ENCODE measurements at regions not wholly inside any gene's neighbourhood (a gene's known extent, or its start where the extent isn't known, plus 50 kb on each side); places are given as distances from the start of the nearest gene placed in this dataset.
"Not testable (repeated sequence)": the region's sequence is repeated elsewhere in the genome, so short reads cannot be mapped to it uniquely, and the experiment has no call there.

DNA sequence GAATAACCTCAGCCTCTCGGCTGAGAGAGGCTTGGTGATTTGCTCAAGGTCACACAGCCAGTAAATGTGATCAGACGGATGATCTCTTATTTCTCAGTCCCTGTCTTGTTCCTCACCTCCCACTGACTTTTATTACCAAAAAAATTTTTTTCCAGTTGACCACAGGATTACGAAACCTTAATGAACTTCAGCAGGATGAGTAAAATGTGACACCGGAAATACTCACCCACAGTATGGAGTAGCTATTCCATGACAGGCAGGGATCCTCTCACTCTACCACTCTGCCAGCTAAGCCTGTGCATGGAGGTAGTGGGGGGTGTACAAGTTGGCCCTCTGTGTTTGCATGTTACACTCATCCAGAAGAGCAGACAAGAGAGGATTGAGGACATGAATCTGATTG lies 916.4 kb downstream of the UQCRFS1 start:
- no peak for DNase-seq (ENCODE audit: low spot score)

- not testable (repeated sequence) for DNase-seq (ENCODE audit: low spot score)
Measured at GRCh38 chr19:28294975-28295374, 918.0 kb downstream of the UQCRFS1 start.

DNA sequence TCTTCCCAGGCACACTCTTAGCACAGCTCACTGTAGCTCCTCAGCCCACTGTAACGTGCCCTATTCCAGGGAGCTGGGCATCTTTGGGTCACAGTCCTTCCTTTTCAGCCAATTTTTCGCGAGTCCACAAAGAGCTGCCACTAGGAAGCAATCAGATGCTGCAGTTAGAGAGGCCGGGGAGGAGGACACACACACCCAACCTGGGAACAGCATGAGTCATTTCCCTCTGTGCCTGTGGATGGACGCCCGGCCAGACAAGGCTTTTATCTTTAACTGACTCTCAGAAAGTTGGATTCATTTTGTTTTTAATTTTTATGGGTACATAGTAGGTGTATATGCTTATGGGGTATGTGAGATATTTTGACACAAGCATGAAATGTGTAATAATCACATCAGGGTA lies 918.6 kb downstream of the UQCRFS1 start:
- DNase-seq (ENCODE audit: low spot score) = no peak

GRCh38 chr19:28293685-28294084 lies 919.3 kb downstream of the UQCRFS1 start:
- DNase-seq (ENCODE audit: low spot score) = no peak

- DNase-seq (ENCODE audit: low spot score) = no peak
Measured at GRCh38 chr19:28292822-28293500, 920.0 kb downstream of the UQCRFS1 start.

- DNase-seq (ENCODE audit: low spot score) = no peak
Measured at GRCh38 chr19:28291874-28292273, 921.1 kb downstream of the UQCRFS1 start.

DNA sequence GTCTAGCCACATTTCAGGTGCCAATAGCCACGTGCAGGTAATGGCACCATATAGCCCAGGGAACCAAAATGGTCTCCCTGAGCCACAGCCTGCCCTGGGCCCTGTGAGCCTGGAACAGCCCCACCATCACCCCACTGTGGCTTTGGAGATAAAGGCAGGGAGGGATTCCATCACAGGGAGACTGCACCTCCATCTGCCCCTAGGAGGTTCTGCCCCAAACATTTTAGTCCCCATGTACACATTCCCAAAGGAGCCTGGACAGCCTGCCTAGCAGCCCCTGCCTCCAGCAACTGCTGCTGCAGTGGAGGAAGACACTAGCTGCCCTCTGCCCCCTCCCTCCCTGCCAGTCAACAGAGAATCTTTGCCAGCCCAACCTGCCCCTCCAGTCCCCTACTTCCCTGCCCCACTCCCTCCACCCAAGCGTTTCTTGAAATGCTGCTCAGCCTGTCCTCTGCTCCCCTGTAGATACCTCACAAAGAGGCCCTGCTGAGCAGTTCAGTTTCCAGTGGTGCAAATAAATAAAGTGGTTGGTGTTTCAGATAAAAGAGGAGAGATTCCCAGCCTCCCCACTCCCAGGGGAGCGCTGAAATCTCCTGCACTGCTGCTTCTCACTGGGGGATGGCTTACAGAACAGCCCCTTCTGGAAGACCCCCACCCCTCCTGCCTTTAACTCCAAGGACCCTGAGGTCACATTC lies 921.8 kb downstream of the UQCRFS1 start:
- no peak for DNase-seq (ENCODE audit: low spot score)

GRCh38 chr19:28289295-28290063 lies 923.5 kb downstream of the UQCRFS1 start:
- DNase-seq (ENCODE audit: low spot score) = peak; percentile 34

DNA sequence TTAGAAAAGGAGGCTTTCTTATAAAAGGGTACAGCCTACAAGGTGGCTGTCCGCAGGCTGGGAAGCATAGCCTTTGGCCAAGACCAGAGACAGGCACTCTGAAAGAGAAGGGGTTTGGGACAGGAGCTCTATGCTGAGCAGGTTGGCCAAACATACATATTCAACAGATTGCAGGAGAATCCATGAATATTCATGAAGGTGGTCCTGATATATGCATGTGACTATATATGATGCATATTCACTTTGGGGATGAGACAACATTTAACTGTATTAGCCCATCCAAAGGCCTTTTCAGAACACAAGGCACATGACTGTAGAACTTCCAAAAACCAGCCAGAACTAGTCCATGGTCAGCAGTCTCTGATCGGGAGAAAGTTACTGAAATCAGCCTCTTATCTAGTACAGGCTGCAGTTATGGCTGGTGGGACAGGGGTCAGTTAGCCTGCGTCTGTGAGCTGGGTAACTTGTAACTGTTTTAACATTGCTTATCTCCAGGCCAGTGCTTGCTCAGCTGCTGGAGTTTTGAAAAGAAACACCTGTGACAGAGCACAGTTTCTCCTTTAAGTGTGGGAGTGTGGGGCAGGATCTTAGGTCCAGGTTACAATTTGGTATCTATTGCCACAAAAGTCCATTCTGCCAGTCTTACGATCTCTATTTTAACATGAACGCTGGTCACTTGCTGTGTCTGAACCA lies 924.2 kb downstream of the UQCRFS1 start:
- DNase-seq (ENCODE audit: low spot score) = no peak

GRCh38 chr19:28285917-28286316 lies 927.0 kb downstream of the UQCRFS1 start:
- DNase-seq (ENCODE audit: low spot score) = no peak

- DNase-seq (ENCODE audit: low spot score) = no peak
Measured at GRCh38 chr19:28285078-28285477, 927.9 kb downstream of the UQCRFS1 start.

DNA sequence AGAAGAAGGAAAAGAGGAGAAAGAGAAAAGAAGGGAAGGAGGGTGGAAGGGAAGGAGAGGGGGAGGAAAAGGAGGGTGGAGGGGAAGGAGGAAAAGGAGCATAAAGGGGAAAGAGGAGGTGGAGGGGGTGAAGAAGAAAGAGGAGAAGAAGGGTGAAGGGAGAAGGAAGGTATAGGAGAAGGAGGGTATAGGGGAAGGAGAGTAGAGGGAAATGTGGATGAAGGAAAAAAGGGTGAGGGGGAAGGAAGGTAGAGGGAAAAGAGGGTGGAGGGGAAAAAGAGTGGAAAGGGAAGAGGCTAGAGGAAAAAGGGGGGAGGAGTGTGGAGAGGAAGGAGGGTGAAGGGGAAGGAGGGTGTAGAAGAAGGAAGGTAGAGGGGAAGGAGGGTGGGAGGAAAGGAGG lies 928.6 kb downstream of the UQCRFS1 start:
- DNase-seq (ENCODE audit: low spot score) = no peak

- DNase-seq (ENCODE audit: low spot score) = no peak
Measured at GRCh38 chr19:28283592-28283991, 929.4 kb downstream of the UQCRFS1 start.

- no peak for DNase-seq (ENCODE audit: low spot score)
Measured at GRCh38 chr19:28281676-28282075, 931.3 kb downstream of the UQCRFS1 start.

GRCh38 chr19:28264556-28264955 lies 948.4 kb downstream of the UQCRFS1 start:
- DNase-seq (ENCODE audit: low spot score) = no peak

DNA sequence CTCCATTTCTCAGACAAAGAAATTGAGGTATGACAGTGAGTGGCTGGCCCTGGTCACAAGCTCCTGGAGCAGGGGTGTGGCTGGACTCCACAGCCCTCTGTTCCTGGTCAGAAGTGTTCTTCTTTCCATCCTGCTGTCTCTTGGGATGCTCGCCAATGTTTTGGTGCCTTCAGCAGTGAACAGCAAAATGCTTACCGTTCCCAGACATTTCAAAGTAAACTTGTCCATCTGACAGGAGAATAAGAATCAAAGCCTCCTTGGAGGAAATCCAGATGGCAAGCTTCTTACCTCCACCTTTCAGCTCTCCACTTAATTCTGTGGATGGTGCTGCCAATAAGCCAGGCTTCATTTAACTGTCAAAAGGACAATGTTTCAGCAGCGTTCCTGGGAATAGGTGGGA lies 954.1 kb downstream of the UQCRFS1 start:
- DNase-seq (ENCODE audit: low spot score) = no peak

- DNase-seq (ENCODE audit: low spot score) = no peak
Measured at GRCh38 chr19:28257396-28257795, 955.6 kb downstream of the UQCRFS1 start.

DNA sequence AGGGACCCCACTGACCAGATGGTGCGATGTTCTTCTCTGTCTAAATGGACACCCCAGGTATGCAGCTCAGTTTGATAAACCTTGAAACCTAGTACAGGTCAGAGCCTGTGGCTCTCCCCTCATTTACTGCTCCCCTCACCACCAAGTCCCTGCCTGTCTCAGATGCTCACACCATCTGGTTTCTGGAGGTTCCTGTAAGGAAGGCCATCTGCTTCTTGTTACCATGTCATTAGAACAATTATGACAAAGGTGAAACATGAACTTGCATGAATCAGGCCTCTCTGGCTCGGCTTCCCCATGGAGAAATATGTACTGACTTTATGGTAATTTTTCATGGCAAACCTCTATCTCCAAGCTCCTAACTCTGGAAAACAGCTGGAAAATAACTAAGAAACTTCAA lies 965.7 kb downstream of the UQCRFS1 start:
- no peak for DNase-seq (ENCODE audit: low spot score)

- DNase-seq (ENCODE audit: low spot score) = no peak
Measured at GRCh38 chr19:28245937-28246336, 967.0 kb downstream of the UQCRFS1 start.

GRCh38 chr19:28244966-28245365 lies 968.0 kb downstream of the UQCRFS1 start:
- no peak for DNase-seq (ENCODE audit: low spot score)

DNA sequence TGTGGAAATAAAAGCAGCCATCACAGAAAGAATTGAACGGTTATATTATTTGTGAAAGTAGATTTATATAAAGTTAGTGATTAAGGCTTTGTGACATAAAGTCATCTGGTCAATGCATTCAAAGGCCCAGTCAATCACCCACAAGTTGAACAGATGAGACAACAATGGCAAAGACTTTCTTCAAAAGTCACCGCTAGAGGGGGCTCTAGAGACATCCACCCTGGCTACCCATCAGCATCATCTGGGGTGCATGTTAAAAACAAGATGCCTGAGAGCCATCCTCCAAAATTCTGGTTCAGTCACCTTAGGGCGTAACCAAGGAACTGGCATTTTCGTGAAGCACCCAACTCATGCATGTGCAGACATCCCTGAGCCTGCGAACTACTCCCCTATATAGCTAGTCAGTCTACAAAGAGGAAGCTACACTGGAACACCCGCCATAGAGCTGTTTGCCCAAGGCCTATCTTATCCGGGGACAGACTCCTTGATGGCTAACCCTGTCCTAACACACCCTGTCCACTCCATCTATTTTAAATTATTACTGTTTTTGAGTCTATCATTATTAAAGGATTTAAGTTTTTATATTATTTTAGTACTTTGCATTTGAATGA lies 970.5 kb downstream of the UQCRFS1 start:
- no peak for DNase-seq (ENCODE audit: low spot score)

DNA sequence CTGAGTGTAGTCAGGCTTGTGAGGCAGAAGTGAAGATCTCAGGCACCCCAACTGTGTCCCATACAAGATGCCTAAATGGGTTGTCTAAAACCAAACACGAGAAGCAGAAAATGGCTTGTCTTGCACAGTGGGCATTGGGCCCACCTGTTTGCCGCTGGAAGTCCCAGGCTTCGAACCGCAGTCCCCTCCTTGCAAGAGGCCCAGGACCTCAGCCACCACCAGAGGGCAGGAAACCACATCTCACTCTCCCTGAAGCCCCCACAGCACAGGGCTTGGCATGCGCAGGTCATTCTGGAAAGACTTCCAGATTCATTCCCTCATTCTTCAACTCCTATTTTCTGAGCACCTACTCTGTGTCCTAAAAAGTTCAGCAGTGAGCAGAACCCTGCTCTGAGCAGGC lies 973.7 kb downstream of the UQCRFS1 start:
- no peak for DNase-seq (ENCODE audit: low spot score)

Data from D341Med (cell line).